Spleen (tissue), 7 donors: ENCODE measurements at regions not wholly inside any gene's neighbourhood (a gene's known extent, or its start where the extent isn't known, plus 50 kb on each side); places are given as distances from the start of the nearest gene placed in this dataset.

Experiments used
- POLR2A ChIP-seq, 3 donors: fragments of 450-650 bp; IDR thresholded peaks; one replicate each; pipeline ENCODE4 v1.5.1; 2017; ENCODE audit warnings: antibody characterized with exemption in 3 of 3, mild to moderate bottlenecking in 1 of 3
- POLR2AphosphoS5 ChIP-seq, 3 donors: sonication (generic); formaldehyde crosslinking; IDR thresholded peaks; one replicate each; pipeline ENCODE4 v1.5.1; 2017; ENCODE audit warnings: antibody characterized with exemption in 3 of 3
- TF ChIP-seq, protein P1 (sequence below), 11 experiments: fragments of 200-600 bp in 7 of 11; fragments of 450-650 bp in 4 of 11; sonication (generic) in 4 of 11; IDR thresholded peaks in 8 of 11; conservative IDR thresholded peaks in 3 of 11; 1 replicate in 7 of 11; 2 replicates in 4 of 11; pipeline versions ENCODE4 v1.4.0 to v1.8.0; 2016 to 2021; ENCODE audit warnings: antibody characterized with exemption in 11 of 11, inconsistent platforms in 4 of 11, mild to moderate bottlenecking in 1 of 11
- donor health status: DM: no; HTN: no; CAD: no; lungs with moderate emphysema.
- donor health status: DM: no; HTN: no; CAD: no.
- donor health status: DM: no; HTN: no; CAD: no.

DNA sequence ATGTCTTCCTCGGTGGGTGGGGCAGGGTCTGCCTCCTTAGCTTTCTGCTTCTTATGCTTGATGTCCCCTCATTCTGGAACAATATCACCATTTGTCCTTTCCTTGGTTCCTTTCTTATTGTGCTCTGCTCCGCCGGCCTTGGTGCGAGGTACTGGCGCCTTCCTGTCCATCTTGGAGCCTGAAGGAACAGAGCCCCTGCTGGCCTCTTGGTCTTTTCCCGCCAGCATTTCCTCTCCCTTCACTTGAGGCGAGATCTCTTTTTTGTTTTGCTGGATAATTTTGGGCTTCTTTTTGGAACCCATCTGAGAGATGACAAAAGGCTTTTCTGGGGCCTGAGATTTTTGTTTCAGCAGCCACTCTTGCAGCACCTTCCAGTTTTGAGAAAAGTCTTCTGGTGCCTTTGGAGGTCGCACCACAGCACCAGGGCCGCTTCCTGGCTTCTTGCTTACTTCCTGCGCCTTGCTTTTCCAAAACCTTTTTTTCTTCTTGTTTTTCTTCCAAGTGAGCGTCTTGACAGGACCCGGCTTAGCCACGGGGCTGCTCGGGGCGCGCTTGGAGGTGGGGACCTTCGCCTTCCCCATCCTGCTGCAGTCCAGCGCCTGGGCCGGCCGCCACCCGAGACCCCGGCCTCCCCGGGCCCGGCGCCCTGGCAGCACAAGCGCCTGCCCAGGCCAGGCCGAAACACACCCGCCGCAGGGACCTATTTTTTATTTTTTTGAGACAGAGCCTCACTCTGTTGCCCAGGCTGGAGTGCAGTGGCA is 127.1 kb downstream of the KLF13 start:
- TF ChIP-seq, protein P1, sequence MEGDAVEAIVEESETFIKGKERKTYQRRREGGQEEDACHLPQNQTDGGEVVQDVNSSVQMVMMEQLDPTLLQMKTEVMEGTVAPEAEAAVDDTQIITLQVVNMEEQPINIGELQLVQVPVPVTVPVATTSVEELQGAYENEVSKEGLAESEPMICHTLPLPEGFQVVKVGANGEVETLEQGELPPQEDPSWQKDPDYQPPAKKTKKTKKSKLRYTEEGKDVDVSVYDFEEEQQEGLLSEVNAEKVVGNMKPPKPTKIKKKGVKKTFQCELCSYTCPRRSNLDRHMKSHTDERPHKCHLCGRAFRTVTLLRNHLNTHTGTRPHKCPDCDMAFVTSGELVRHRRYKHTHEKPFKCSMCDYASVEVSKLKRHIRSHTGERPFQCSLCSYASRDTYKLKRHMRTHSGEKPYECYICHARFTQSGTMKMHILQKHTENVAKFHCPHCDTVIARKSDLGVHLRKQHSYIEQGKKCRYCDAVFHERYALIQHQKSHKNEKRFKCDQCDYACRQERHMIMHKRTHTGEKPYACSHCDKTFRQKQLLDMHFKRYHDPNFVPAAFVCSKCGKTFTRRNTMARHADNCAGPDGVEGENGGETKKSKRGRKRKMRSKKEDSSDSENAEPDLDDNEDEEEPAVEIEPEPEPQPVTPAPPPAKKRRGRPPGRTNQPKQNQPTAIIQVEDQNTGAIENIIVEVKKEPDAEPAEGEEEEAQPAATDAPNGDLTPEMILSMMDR (IDR thresholded peaks at IDR 0.05 in 8 of 11, conservative IDR thresholded peaks at IDR 0.05 in 3 of 11), result no peak
- no peak for TF ChIP-seq POLR2A (IDR thresholded peaks at IDR 0.05)
- no peak for TF ChIP-seq POLR2AphosphoS5 (IDR thresholded peaks at IDR 0.05)
